Thoracic aorta (tissue), 2 donors: ENCODE measurements at regions not wholly inside any gene's neighbourhood (a gene's known extent, or its start where the extent isn't known, plus 50 kb on each side); places are given as distances from the start of the nearest gene placed in this dataset.

ENCODE experiments used
- ATAC-seq: fragments of 150-250 bp; one replicate; pipeline ENCODE4 v1.8.0; 2017; ENCODE audit warnings: low read depth; ENCODE audit not compliant: insufficient number of reproducible peaks, low FRiP score
- DNase-seq: peaks from one replicate; pipeline ENCODE4 v3.0.0-alpha.2; 2020; ENCODE audit warnings: low spot score
- H3K27ac ChIP-seq, 2 donors: fragments of 200-600 bp; sonication (generic); 1 replicate in 1 of 2; 2 replicates in 1 of 2; pipeline ENCODE4 v1.5.1; 2016; ENCODE audit warnings: mild to moderate bottlenecking in 2 of 2, moderate library complexity in 2 of 2
- H3K27me3 ChIP-seq: fragments of 200-600 bp; sonication (generic); replicated peaks from 2 replicates; pipeline ENCODE4 v1.6.0; 2016; ENCODE audit warnings: mild to moderate bottlenecking; ENCODE audit not compliant: insufficient read depth
- H3K36me3 ChIP-seq: fragments of 200-600 bp; sonication (generic); one replicate; pipeline ENCODE4 v1.5.1; 2016
- H3K4me1 ChIP-seq, 2 donors: fragments of 200-600 bp; sonication (generic); 1 replicate in 1 of 2; 2 replicates in 1 of 2; pipeline versions ENCODE4 v1.5.1 to v1.6.0; 2016; ENCODE audit warnings: low read depth in 2 of 2, mild to moderate bottlenecking in 1 of 2; ENCODE audit not compliant: control insufficient read depth in 1 of 2
- H3K4me3 ChIP-seq: fragments of 200-600 bp; sonication (generic); 2 replicates; pipeline ENCODE4 v1.5.1; 2016; ENCODE audit warnings: mild to moderate bottlenecking
- H3K9me3 ChIP-seq: fragments of 200-600 bp; sonication (generic); 2 replicates; pipeline ENCODE4 v1.5.1; 2016
- TF ChIP-seq, protein P1 (sequence below): fragments of 200-600 bp; sonication (generic); IDR thresholded peaks from one replicate; pipeline ENCODE4 v1.5.1; 2019; ENCODE audit warnings: antibody characterized with exemption

DNA sequence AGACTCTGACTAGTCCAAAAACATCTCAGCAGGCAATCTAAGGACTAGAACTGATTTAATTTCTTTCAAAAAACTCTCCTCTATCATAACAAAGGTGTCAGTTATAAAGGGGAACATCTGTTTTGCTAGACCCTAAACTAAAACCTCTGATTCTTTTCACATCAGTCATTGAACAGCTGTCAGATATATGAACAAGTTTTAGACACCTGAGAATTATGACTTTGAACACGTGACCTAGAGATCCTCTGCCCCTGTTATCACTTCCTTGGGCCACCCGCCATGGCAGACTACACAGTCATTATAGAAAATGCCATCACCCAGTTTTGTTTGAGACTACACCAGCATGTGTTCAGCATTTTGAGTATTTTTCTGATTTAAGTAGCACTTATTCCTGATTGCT, 282.3 kb upstream of the TBL1XR1 start:
- H3K36me3 ChIP-seq, result no peaks in the 10 kb centered on the region
- TF ChIP-seq, protein P1, sequence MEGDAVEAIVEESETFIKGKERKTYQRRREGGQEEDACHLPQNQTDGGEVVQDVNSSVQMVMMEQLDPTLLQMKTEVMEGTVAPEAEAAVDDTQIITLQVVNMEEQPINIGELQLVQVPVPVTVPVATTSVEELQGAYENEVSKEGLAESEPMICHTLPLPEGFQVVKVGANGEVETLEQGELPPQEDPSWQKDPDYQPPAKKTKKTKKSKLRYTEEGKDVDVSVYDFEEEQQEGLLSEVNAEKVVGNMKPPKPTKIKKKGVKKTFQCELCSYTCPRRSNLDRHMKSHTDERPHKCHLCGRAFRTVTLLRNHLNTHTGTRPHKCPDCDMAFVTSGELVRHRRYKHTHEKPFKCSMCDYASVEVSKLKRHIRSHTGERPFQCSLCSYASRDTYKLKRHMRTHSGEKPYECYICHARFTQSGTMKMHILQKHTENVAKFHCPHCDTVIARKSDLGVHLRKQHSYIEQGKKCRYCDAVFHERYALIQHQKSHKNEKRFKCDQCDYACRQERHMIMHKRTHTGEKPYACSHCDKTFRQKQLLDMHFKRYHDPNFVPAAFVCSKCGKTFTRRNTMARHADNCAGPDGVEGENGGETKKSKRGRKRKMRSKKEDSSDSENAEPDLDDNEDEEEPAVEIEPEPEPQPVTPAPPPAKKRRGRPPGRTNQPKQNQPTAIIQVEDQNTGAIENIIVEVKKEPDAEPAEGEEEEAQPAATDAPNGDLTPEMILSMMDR, result no peak
- no peaks in the 10 kb centered on the region for H3K27me3 ChIP-seq
- no peaks in the 10 kb centered on the region for H3K9me3 ChIP-seq
- ATAC-seq (no peak), DNase-seq (no peak)
- H3K4me1 ChIP-seq, result peaks cover 9 to 42% of the 10 kb centered on the region in 2 donors
- H3K27ac ChIP-seq, result peak overlapping the region; percentile 28 to 74
- no peak overlapping the region for H3K4me3 ChIP-seq

DNA sequence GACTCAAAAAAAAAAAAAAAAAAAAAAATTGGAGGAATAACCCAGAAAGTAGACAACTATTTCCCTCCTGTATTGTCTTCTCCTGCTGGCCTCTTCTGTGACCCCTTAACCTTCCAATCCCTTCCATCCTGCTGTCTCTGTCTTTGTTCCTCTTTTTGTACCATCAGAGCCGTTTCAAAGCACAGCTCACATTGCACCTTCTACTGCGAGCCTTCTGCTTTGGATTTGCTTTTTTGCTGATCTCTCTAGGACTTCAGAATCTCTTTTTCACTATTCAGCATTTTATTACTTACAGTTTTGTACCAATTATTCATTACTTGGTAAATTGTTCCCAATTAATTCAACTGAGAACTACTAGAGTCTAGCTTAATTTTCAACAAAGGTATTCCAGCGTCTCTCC, 284.0 kb upstream of the TBL1XR1 start:
- DNase-seq (no peak), ATAC-seq (no peak)
- TF ChIP-seq, protein P1, result no peak
- no peaks in the 10 kb centered on the region for H3K36me3 ChIP-seq
- peaks cover 6% of the 10 kb centered on the region for H3K9me3 ChIP-seq
- H3K27me3 ChIP-seq, result no peaks in the 10 kb centered on the region
- peak overlapping the region; percentile 46 to 56 for H3K27ac ChIP-seq
- peaks cover 9 to 42% of the 10 kb centered on the region in 2 donors for H3K4me1 ChIP-seq
- H3K4me3 ChIP-seq, result no peak overlapping the region

DNA sequence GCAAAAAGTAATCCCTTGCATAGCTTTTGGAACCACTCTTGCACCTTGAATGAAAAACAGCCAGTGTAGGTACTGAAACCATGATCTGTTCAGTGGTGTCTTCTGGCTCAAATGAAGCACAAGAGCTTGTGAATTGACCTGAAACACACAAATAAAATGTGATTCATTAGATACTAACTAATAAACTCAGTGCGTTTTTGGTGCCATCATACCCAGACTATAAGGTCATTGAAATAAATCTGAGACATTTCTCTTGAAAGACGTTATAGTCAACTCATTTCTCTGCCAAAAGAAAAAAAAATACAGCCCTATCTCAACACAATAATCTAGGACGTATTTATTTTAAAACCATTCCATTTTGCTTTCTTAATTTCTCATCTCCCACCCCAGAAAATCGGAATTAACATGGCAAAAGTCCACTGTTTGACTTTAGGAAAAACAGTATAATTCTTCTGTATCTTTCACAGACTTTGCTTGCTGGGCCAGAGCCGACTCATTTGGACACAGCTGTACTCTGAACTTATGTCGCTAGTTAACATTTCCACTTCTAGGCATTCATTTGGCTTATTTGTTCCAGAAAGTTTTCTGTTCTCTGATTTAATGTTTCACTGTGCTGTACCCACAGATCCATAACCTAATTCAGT, 284.9 kb upstream of the TBL1XR1 start:
- no peaks in the 10 kb centered on the region for H3K36me3 ChIP-seq
- DNase-seq, result no peak
- H3K4me1 ChIP-seq, result peaks cover 9 to 42% of the 10 kb centered on the region in 2 donors
- H3K9me3 ChIP-seq, result peaks cover 6% of the 10 kb centered on the region
- H3K27ac ChIP-seq, result peak overlapping the region; percentile 53 to 56
- no peaks in the 10 kb centered on the region for H3K27me3 ChIP-seq
- TF ChIP-seq, protein P1, result no peak
- no peak overlapping the region for H3K4me3 ChIP-seq
- ATAC-seq, result no peak

DNA sequence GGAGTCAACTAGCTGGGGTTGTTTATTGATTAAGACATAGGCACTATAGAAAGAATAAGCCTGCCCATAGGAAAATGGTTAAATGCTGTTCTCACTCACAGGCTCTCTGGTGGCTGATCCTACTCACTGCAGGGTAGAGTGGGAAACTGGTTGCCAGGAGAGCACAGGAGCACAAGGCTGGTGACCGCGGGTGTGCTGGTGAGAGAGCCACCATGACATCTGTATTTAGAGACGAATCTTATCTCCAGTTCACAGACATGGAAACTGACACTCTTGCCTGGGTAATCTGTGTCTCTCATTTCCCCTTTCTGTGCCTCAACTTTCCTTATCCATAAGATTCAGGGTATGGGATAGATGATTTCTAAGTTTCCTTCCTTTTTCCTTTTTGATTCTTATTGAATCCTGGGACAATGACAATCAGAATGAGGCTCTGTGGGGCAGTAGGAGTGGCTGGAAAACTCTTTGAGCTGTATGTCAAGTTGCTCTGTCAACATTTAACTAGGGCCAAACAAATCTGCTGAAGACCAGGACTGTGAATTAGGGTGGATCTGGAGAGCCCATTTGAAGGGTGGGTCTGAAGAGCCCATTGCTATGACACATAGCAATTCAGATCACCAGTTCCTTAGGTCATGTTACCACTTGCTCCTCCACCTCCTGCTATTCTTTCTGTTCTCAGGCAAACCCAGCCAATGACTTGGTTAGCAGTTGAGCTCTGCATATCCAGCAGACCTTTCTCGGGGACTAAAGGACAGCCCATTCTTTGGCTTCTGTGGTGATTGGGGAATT, 286.1 kb upstream of the TBL1XR1 start:
- Histone ChIP-seq H3K27ac (peak overlapping the region in 1 of 2 donors; percentile 53), H3K36me3 (no peaks in the 10 kb centered on the region), H3K4me3 (no peak overlapping the region), H3K27me3 (no peaks in the 10 kb centered on the region), H3K9me3 (peaks cover 6% of the 10 kb centered on the region), H3K4me1 (peaks cover 6 to 33% of the 10 kb centered on the region in 2 donors)
- DNase-seq (no peak), ATAC-seq (no peak)
- TF ChIP-seq, protein P1, result no peak

DNA sequence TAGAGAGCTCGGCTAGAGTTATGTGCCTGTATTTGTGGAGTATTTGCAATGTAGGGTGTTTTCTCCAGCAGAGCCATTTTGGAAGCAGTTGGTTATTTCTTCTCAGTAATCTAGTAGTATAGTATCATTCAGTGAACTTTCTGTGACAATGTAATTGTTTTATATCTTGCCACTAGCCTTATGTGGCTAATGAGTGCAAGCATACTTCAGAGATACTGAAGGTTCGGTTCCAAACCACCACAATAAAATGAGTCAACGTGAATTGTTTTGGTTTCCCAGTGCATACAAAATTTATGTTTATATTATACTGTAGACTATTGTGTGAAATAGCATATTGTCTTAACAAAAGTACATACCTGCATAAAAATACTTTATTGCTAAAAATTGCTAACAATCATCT, 286.9 kb upstream of the TBL1XR1 start:
- TF ChIP-seq, protein P1, result no peak
- Histone ChIP-seq H3K4me1 (peaks cover 6 to 26% of the 10 kb centered on the region in 2 donors), H3K27ac (no peak overlapping the region), H3K4me3 (no peak overlapping the region), H3K9me3 (peaks cover 6% of the 10 kb centered on the region), H3K27me3 (no peaks in the 10 kb centered on the region), H3K36me3 (no peaks in the 10 kb centered on the region)
- ATAC-seq (no peak), DNase-seq (no peak)
